IMR-90 (cell line): ENCODE measurements at regions not wholly inside any gene's neighbourhood (a gene's known extent, or its start where the extent isn't known, plus 50 kb on each side); places are given as distances from the start of the nearest gene placed in this dataset.

Source experiments
- ATAC-seq: fragments of 200-7000 bp; cut with Tn5 transposase; 2 replicates; pipeline ENCODE4 v1.9.1; 2020; ENCODE audit warnings: low read depth, mild to moderate bottlenecking, moderate library complexity
- BruUV-seq: library from RNA; stranded (reverse); fragments of 400-500 nt; replicated peaks from 2 replicates; lab custom pipeline; 2021; lab: Mats Ljungman, UMichigan
- CTCF ChIA-PET: fragments of 300-600 bp; formaldehyde crosslinking; extraction: SDS; loops from one replicate; lab custom pipeline; 2021; ENCODE audit warnings: antibody characterized with exemption; lab: Yijun Ruan, JAX
- POLR2A ChIA-PET: fragments of 300-600 bp; sonication (Branson Sonifier 250); formaldehyde crosslinking; loops from one replicate; lab custom pipeline; 2022; ENCODE audit warnings: antibody characterized with exemption; ENCODE audit not compliant: unreplicated experiment; lab: Charles Lee
- DNase-seq: peaks from one replicate; pipeline ENCODE4 v3.0.0; 2013
- H2AFZ ChIP-seq: replicated peaks from 2 replicates; pipeline ENCODE3; 2013; ENCODE audit warnings: low read length, mild to moderate bottlenecking; ENCODE audit not compliant: poor library complexity
- H2AK5ac ChIP-seq: 2 replicates; pipeline ENCODE4 v1.6.1; 2013; ENCODE audit warnings: low read depth, low read length, inconsistent platforms
- H2AK9ac ChIP-seq: replicated peaks from 2 replicates; pipeline ENCODE3; 2013; ENCODE audit warnings: mild to moderate bottlenecking, low read depth, low read length, moderate library complexity; ENCODE audit not compliant: poor library complexity
- H2BK120ac ChIP-seq: 2 replicates; pipeline ENCODE4 v1.6.1; 2013; ENCODE audit warnings: low read depth, low read length, inconsistent platforms
- H2BK15ac ChIP-seq: 3 replicates; pipeline ENCODE4 v1.6.1; 2013; ENCODE audit warnings: low read depth, low read length, inconsistent platforms
- H2BK20ac ChIP-seq: 2 replicates; pipeline ENCODE4 v1.6.1; 2013; ENCODE audit warnings: low read depth, mild to moderate bottlenecking, inconsistent platforms, low read length, moderate library complexity
- H2BK5ac ChIP-seq: 2 replicates; pipeline ENCODE4 v1.6.1; 2013; ENCODE audit warnings: mild to moderate bottlenecking, low read depth, low read length, inconsistent platforms; ENCODE audit not compliant: poor library complexity, severe bottlenecking
- H3K14ac ChIP-seq: replicated peaks from 2 replicates; pipeline ENCODE4 v1.6.1; 2013; ENCODE audit warnings: low read depth, low read length, inconsistent platforms
- H3K18ac ChIP-seq: 2 replicates; pipeline ENCODE4 v1.6.1; 2013; ENCODE audit warnings: low read depth, low read length, control low read depth
- H3K23ac ChIP-seq: 2 replicates; pipeline ENCODE4 v1.6.1; 2013; ENCODE audit warnings: low read depth, low read length, inconsistent platforms
- H3K27ac ChIP-seq: 2 replicates; pipeline ENCODE4 v1.5.1; 2013; ENCODE audit warnings: mild to moderate bottlenecking, control low read depth, low read length; ENCODE audit not compliant: insufficient read depth
- H3K27me3 ChIP-seq: 2 replicates; pipeline ENCODE4 v1.6.1; 2013; ENCODE audit warnings: low read length; ENCODE audit not compliant: control insufficient read depth, insufficient read depth
- H3K36me3 ChIP-seq: 2 replicates; pipeline ENCODE4 v1.6.1; 2013; ENCODE audit warnings: low read length, mixed read lengths; ENCODE audit not compliant: control insufficient read depth, insufficient read depth
- H3K4ac ChIP-seq: 2 replicates; pipeline ENCODE4 v1.6.1; 2013; ENCODE audit warnings: low read depth, low read length, inconsistent platforms
- H3K4me1 ChIP-seq: 2 replicates; pipeline ENCODE4 v1.6.1; 2013; ENCODE audit warnings: low read length, mixed read lengths; ENCODE audit not compliant: control insufficient read depth, insufficient read depth
- H3K4me2 ChIP-seq: 2 replicates; pipeline ENCODE4 v1.6.1; 2013; ENCODE audit warnings: low read depth, mild to moderate bottlenecking, control low read depth, low read length, moderate library complexity
- H3K4me3 ChIP-seq: 2 replicates; pipeline ENCODE4 v1.5.1; 2013; ENCODE audit warnings: low read depth, mild to moderate bottlenecking, control low read depth, low read length, moderate library complexity; ENCODE audit not compliant: insufficient read depth
- H3K56ac ChIP-seq: 2 replicates; pipeline ENCODE4 v1.6.1; 2013; ENCODE audit warnings: low read length, inconsistent platforms; ENCODE audit not compliant: insufficient read depth; ENCODE audit errors: extremely low read depth
- H3K79me1 ChIP-seq, 2 experiments: 2 replicates each; pipeline ENCODE4 v1.6.1; 2013; ENCODE audit warnings: low read length in 2 of 2, inconsistent platforms in 1 of 2, low read depth in 1 of 2
- H3K9ac ChIP-seq: 2 replicates; pipeline ENCODE4 v1.6.1; 2013; ENCODE audit warnings: low read depth, low read length, control low read depth
- H3K9me1 ChIP-seq: 2 replicates; pipeline ENCODE4 v1.6.1; 2013; ENCODE audit warnings: low read length, inconsistent platforms; ENCODE audit not compliant: insufficient read depth
- H3K9me3 ChIP-seq: 2 replicates; pipeline ENCODE4 v1.6.1; 2013; ENCODE audit warnings: low read length; ENCODE audit not compliant: control insufficient read depth, insufficient read depth
- H4K20me1 ChIP-seq: 2 replicates; pipeline ENCODE4 v1.6.1; 2013; ENCODE audit warnings: low read length, inconsistent platforms; ENCODE audit not compliant: insufficient read depth
- H4K5ac ChIP-seq: 2 replicates; pipeline ENCODE4 v1.6.1; 2013; ENCODE audit warnings: mild to moderate bottlenecking, low read depth, low read length, control low read depth
- H4K8ac ChIP-seq, 2 experiments: 2 replicates each; pipeline ENCODE4 v1.6.1; 2013; ENCODE audit warnings: low read depth in 2 of 2, low read length in 2 of 2, control low read depth in 1 of 2, inconsistent platforms in 1 of 2
- H4K91ac ChIP-seq: 2 replicates; pipeline ENCODE4 v1.6.1; 2013; ENCODE audit warnings: low read depth, low read length, inconsistent platforms; ENCODE audit not compliant: insufficient read depth
- BHLHE40 ChIP-seq: fragments of 150-350 bp; IDR thresholded peaks from 2 replicates; pipeline ENCODE4 v1.6.1; 2016; ENCODE audit warnings: mild to moderate bottlenecking, low read depth, low read length
- CEBPB ChIP-seq: IDR thresholded peaks from 2 replicates; pipeline ENCODE4 v1.6.1; 2012; ENCODE audit warnings: low read depth, low read length, improper control_type of control experiment
- CHD1 ChIP-seq: IDR thresholded peaks from 2 replicates; pipeline ENCODE4 v1.6.1; 2012; ENCODE audit warnings: low read depth, low read length, improper control_type of control experiment
- CTCF ChIP-seq: conservative IDR thresholded peaks from 2 replicates; pipeline ENCODE4 v1.5.1; 2012; ENCODE audit warnings: mild to moderate bottlenecking, low read depth, low read length, improper control_type of control experiment
- FOS ChIP-seq: fragments of 150-350 bp; IDR thresholded peaks from 2 replicates; pipeline ENCODE4 v1.6.1; 2016; ENCODE audit warnings: low read depth, low read length
- MAFK ChIP-seq: IDR thresholded peaks from 2 replicates; pipeline ENCODE4 v1.6.1; 2012; ENCODE audit warnings: low read depth, low read length, improper control_type of control experiment
- MAZ ChIP-seq: IDR thresholded peaks from 2 replicates; pipeline ENCODE4 v1.6.1; 2012; ENCODE audit warnings: low read depth, mild to moderate bottlenecking, low read length, improper control_type of control experiment, moderate library complexity, borderline replicate concordance
- NFE2L2 ChIP-seq: fragments of 150-350 bp; IDR thresholded peaks from 2 replicates; pipeline ENCODE4 v1.6.1; 2016; ENCODE audit warnings: low read depth, mild to moderate bottlenecking, low read length
- POLR2A ChIP-seq: IDR thresholded peaks from 2 replicates; pipeline ENCODE4 v1.6.1; 2012; ENCODE audit warnings: mild to moderate bottlenecking, low read depth, low read length
- RAD21 ChIP-seq: IDR thresholded peaks from 2 replicates; pipeline ENCODE4 v1.6.1; 2012; ENCODE audit warnings: low read length, improper control_type of control experiment
- RCOR1 ChIP-seq: IDR thresholded peaks from 2 replicates; pipeline ENCODE4 v1.6.1; 2012; ENCODE audit warnings: mild to moderate bottlenecking, low read length, improper control_type of control experiment; ENCODE audit not compliant: insufficient replicate concordance
- RFX5 ChIP-seq: IDR thresholded peaks from 2 replicates; pipeline ENCODE4 v1.8.0; 2012; ENCODE audit warnings: low read depth, mild to moderate bottlenecking, low read length, moderate library complexity
- SMC3 ChIP-seq: fragments of 150-350 bp; IDR thresholded peaks from 2 replicates; pipeline ENCODE4 v1.6.1; 2016; ENCODE audit warnings: low read depth, mild to moderate bottlenecking, antibody characterized with exemption, low read length, moderate library complexity
- WGBS, 2 experiments: methylation state at CpG; one replicate each; pipeline versions ENCODE4 v1.1.5 to v1.1.7; 2013; ENCODE audit warnings: missing lambda C conversion rate in 2 of 2; ENCODE audit not compliant: insufficient read length in 1 of 2; ENCODE audit errors: extremely low coverage in 2 of 2; 5-methylcytosine and 5-hydroxymethylcytosine counted together
- dilution Hi-C: fragments of 300-500 bp; cut with HindIII; formaldehyde crosslinking; loops from one replicate; pipeline ENCODE4 v1.14.3; 2018; ENCODE audit warnings: low sequenced_read_pairs; ENCODE audit not compliant: unreplicated experiment
- in situ Hi-C: fragments of 300-500 bp; cut with MboI; formaldehyde crosslinking; loops from 3 replicates; pipeline ENCODE4 v1.14.3; 2019; ENCODE audit warnings: low sequenced_read_pairs, inconsistent platforms, mixed read lengths
- intact Hi-C: fragments of 100-400 bp; cut with micrococcal nuclease; formaldehyde crosslinking; loops from 2 replicates; pipeline ENCODE4 v1.10.0; 2022
- TF ChIP-seq, protein P1 (sequence below): fragments of 150-350 bp; IDR thresholded peaks from 2 replicates; pipeline ENCODE4 v1.6.1; 2016; ENCODE audit warnings: low read depth, mild to moderate bottlenecking, low read length, moderate library complexity, borderline replicate concordance
- TF ChIP-seq, protein P2 (sequence below): fragments of 150-350 bp; IDR thresholded peaks from 2 replicates; pipeline ENCODE4 v1.6.1; 2017; ENCODE audit warnings: mild to moderate bottlenecking, antibody characterized with exemption, low read length, low read depth

DNA sequence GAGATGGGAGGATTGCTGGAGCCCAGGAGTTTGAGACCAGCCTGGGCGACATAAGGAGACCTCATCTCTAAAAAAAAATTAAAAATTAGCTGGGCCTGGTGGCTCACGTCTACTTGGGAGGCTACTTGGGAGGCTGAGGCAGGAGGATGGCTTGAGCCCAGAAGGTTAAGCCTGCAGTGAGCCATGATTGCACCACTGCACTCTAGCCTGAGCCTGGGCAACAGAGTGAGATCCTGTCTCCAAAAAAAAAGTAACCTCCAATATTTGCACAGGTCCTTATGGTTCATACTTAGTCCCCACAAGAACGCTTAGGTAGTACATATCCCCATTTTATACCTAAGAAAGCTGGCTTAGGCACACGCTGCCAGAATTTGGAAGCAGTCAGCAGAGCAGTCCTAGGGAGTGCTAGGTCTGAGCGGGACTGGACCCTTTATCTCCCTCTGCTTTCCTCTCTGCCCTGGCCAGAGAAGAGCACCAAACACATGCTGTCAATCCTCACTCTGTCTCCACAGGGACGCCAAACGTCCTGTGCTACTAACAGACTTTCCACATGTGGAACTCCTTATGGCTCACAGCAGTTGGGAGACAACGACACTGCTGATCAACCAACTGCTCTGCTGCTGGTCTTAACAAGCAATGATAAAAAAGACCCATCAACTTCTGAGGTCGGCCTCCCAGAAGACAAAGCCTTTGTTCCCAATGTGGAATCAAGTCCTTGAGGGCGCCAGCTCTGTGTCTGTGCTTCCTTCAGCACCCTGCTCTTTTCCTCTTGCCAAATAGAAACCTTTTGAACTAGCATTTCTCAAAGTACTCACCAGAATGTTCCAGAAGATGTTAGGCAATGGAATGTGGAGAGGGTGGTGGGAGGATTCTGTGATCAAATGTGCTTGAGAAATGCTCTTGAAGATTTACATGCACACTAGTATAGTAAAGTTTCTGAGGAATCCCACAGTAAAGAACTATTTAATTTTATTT is 226.3 kb upstream of the DTNBP1 start:
- H2BK120ac ChIP-seq: no peak overlapping the region
- no peaks in the 10 kb centered on the region for H3K9me3 ChIP-seq
- no peak overlapping the region for H3K9ac ChIP-seq
- no peaks in the 10 kb centered on the region for H3K4me1 ChIP-seq
- no peak overlapping the region for H3K56ac ChIP-seq
- H2BK15ac ChIP-seq: no peak overlapping the region
- no peak overlapping the region for H4K8ac ChIP-seq
- no peak overlapping the region for H4K91ac ChIP-seq
- no TSS peak for BruUV-seq
- H3K23ac ChIP-seq: no peak overlapping the region
- H2AK5ac ChIP-seq: no peak overlapping the region
- dilution Hi-C loops: no loop called here
- H3K36me3 ChIP-seq: no peaks in the 10 kb centered on the region
- H3K27me3 ChIP-seq: no peaks in the 10 kb centered on the region; the same call in none of the 2 replicates
- no peaks in the 10 kb centered on the region for H3K9me1 ChIP-seq
- no peak overlapping the region for H3K27ac ChIP-seq
- ChIA-PET CTCF (no interaction called here), POLR2A (no interaction called here)
- H3K18ac ChIP-seq: no peak overlapping the region
- H2AFZ ChIP-seq: no peak overlapping the region
- no peaks in the 10 kb centered on the region for H4K20me1 ChIP-seq
- H2AK9ac ChIP-seq: no peak overlapping the region
- in situ Hi-C loops: no loop called here
- ATAC-seq (no peak), DNase-seq (no peak)
- H3K4me2 ChIP-seq: no peak overlapping the region
- no peak overlapping the region for H2BK5ac ChIP-seq
- H3K4me3 ChIP-seq: no peak overlapping the region
- intact Hi-C loops: no loop called here
- H2BK20ac ChIP-seq: no peak overlapping the region
- H3K14ac ChIP-seq: no peak overlapping the region
- no peak overlapping the region for H3K4ac ChIP-seq
- WGBS, 2 experiments: 28% methylated on average over 4 of the region's 10 CpGs; no CpG with 5 or more reads in 1 of the 2 experiments
- no peak overlapping the region for H4K5ac ChIP-seq
- no peaks in the 10 kb centered on the region for H3K79me1 ChIP-seq
- TF ChIP-seq RAD21 (no peak), MAFK (no peak), CTCF (no peak), FOS (no peak), CHD1 (no peak), SMC3 (no peak), CEBPB (no peak), RCOR1 (no peak), NFE2L2 (no peak), BHLHE40 (no peak), MAZ (no peak), RFX5 (no peak), POLR2A (no peak)
- TF ChIP-seq, protein P1, sequence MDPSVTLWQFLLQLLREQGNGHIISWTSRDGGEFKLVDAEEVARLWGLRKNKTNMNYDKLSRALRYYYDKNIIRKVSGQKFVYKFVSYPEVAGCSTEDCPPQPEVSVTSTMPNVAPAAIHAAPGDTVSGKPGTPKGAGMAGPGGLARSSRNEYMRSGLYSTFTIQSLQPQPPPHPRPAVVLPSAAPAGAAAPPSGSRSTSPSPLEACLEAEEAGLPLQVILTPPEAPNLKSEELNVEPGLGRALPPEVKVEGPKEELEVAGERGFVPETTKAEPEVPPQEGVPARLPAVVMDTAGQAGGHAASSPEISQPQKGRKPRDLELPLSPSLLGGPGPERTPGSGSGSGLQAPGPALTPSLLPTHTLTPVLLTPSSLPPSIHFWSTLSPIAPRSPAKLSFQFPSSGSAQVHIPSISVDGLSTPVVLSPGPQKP: no peak
- TF ChIP-seq, protein P2, sequence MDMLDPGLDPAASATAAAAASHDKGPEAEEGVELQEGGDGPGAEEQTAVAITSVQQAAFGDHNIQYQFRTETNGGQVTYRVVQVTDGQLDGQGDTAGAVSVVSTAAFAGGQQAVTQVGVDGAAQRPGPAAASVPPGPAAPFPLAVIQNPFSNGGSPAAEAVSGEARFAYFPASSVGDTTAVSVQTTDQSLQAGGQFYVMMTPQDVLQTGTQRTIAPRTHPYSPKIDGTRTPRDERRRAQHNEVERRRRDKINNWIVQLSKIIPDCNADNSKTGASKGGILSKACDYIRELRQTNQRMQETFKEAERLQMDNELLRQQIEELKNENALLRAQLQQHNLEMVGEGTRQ: no peak
